Common myeloid progenitor, CD34-positive (primary cell): ENCODE measurements at regions not wholly inside any gene's neighbourhood (a gene's known extent, or its start where the extent isn't known, plus 50 kb on each side); places are given as distances from the start of the nearest gene placed in this dataset.

ENCODE experiments used
- CTCF ChIA-PET: fragments of 350-600 bp; sonication (Branson Sonifier 250); formaldehyde crosslinking; loops from one replicate; lab custom pipeline; 2021; ENCODE audit warnings: antibody characterized with exemption; lab: Charles Lee
- POLR2A ChIA-PET: fragments of 350-600 bp; sonication (Branson Sonifier 250); formaldehyde crosslinking; loops from one replicate; lab custom pipeline; 2021; ENCODE audit warnings: antibody characterized with exemption; lab: Charles Lee
- DNase-seq, 3 donors: peaks; one replicate each; pipeline versions ENCODE4 v3.0.0 to v3.0.0-alpha.2; 2013
- H3K27ac ChIP-seq, 2 experiments: 1 replicate in 1 of 2; 2 replicates in 1 of 2; pipeline ENCODE4 v1.7.0; 2013; ENCODE audit warnings: inconsistent platforms in 2 of 2, low read length in 2 of 2, mild to moderate bottlenecking in 2 of 2, low read depth in 1 of 2, moderate library complexity in 1 of 2; ENCODE audit not compliant: severe bottlenecking in 2 of 2, insufficient read depth in 1 of 2, poor library complexity in 1 of 2
- H3K27me3 ChIP-seq, 5 experiments: replicated peaks in 2 of 5; 1 replicate in 3 of 5; 2 replicates in 2 of 5; pipeline versions ENCODE4 v1.6.1 to v1.7.0; 2013; ENCODE audit warnings: low read length in 4 of 5, mild to moderate bottlenecking in 2 of 5, moderate library complexity in 2 of 5, inconsistent platforms in 1 of 5; ENCODE audit not compliant: insufficient read depth in 5 of 5, control insufficient read depth in 4 of 5
- H3K36me3 ChIP-seq, 4 experiments: 1 replicate in 2 of 4; 2 replicates in 2 of 4; pipeline versions ENCODE4 v1.6.1 to v1.7.0; 2013; ENCODE audit warnings: low read length in 3 of 4, control low read depth in 1 of 4, mild to moderate bottlenecking in 1 of 4; ENCODE audit not compliant: control insufficient read depth in 4 of 4, insufficient read depth in 4 of 4
- H3K4me1 ChIP-seq, 4 experiments: 1 replicate in 3 of 4; 2 replicates in 1 of 4; pipeline versions ENCODE4 v1.6.1 to v1.7.1; 2013; ENCODE audit warnings: low read length in 3 of 4, mild to moderate bottlenecking in 3 of 4, control low read depth in 1 of 4, inconsistent platforms in 1 of 4, moderate library complexity in 1 of 4; ENCODE audit not compliant: control insufficient read depth in 4 of 4, insufficient read depth in 4 of 4; ENCODE audit errors: control extremely low read depth in 1 of 4
- H3K4me3 ChIP-seq, 7 experiments: 1 replicate in 4 of 7; 2 replicates in 3 of 7; pipeline versions ENCODE4 v1.5.1 to v1.7.0; 2013; ENCODE audit warnings: mild to moderate bottlenecking in 7 of 7, low read length in 6 of 7, moderate library complexity in 6 of 7, inconsistent platforms in 2 of 7, low read depth in 2 of 7, control low read depth in 1 of 7; ENCODE audit not compliant: insufficient read depth in 4 of 7, control insufficient read depth in 1 of 7; ENCODE audit errors: extremely low read depth in 1 of 7
- H3K9me3 ChIP-seq, 5 experiments: 1 replicate in 4 of 5; 2 replicates in 1 of 5; pipeline versions ENCODE4 v1.6.1 to v1.7.1; 2013; ENCODE audit warnings: low read length in 4 of 5, mild to moderate bottlenecking in 2 of 5, inconsistent platforms in 1 of 5, low read depth in 1 of 5, moderate library complexity in 1 of 5; ENCODE audit not compliant: control insufficient read depth in 4 of 5, insufficient read depth in 2 of 5; ENCODE audit errors: control extremely low read depth in 1 of 5
- WGBS: methylation state at CpG from one replicate; pipeline ENCODE4 v1.1.5; 2013; ENCODE audit not compliant: insufficient coverage; 5-methylcytosine and 5-hydroxymethylcytosine counted together

- Histone ChIP-seq H3K36me3 (no peaks in the 10 kb centered on the region), H3K27ac (no peak overlapping the region), H3K4me3 (no peak overlapping the region), H3K27me3 (no peaks in the 10 kb centered on the region), H3K9me3 (peaks cover 0 to 2% (median 0%) of the 10 kb centered on the region in 5 experiments), H3K4me1 (no peaks in the 10 kb centered on the region)
- WGBS = 74% methylated on average over 4 of the region's 4 CpGs
- CTCF ChIA-PET = no interaction called here
- no peak for DNase-seq
- POLR2A ChIA-PET = no interaction called here
Measured at GRCh38 chr15:53110999-53111398, 320.9 kb upstream of the ONECUT1 start.

GRCh38 chr15:53108319-53108718 lies 318.2 kb upstream of the ONECUT1 start:
- no peaks in the 10 kb centered on the region for H3K4me1 ChIP-seq
- H3K27ac ChIP-seq = no peak overlapping the region
- POLR2A ChIA-PET = no interaction called here
- H3K4me3 ChIP-seq = no peak overlapping the region
- CTCF ChIA-PET = no interaction called here
- no peaks in the 10 kb centered on the region for H3K36me3 ChIP-seq
- no peak for DNase-seq
- WGBS = no CpG with 5 or more reads among the region's 2 CpGs
- no peaks in the 10 kb centered on the region for H3K9me3 ChIP-seq
- no peaks in the 10 kb centered on the region for H3K27me3 ChIP-seq

- Histone ChIP-seq H3K4me3 (no peak overlapping the region), H3K27ac (no peak overlapping the region), H3K27me3 (no peaks in the 10 kb centered on the region), H3K4me1 (no peaks in the 10 kb centered on the region), H3K9me3 (no peaks in the 10 kb centered on the region), H3K36me3 (no peaks in the 10 kb centered on the region)
- WGBS = no CpG with 5 or more reads among the region's 3 CpGs
- no peak for DNase-seq
- ChIA-PET CTCF (no interaction called here), POLR2A (no interaction called here)
Measured at GRCh38 chr15:53107855-53108254, 317.7 kb upstream of the ONECUT1 start.

- POLR2A ChIA-PET = no interaction called here
- H3K27ac ChIP-seq = no peak overlapping the region
- DNase-seq = no peak
- WGBS = 94% methylated on average over 6 of the region's 7 CpGs
- no peaks in the 10 kb centered on the region for H3K9me3 ChIP-seq
- CTCF ChIA-PET = interaction anchor here (1.2 kb wide), 1 partner anchor 23 kb away, joined by 3 read pairs; no protein-coding TSS in a partner anchor
- no peaks in the 10 kb centered on the region for H3K27me3 ChIP-seq
- H3K36me3 ChIP-seq = no peaks in the 10 kb centered on the region
- no peak overlapping the region for H3K4me3 ChIP-seq
- H3K4me1 ChIP-seq = no peaks in the 10 kb centered on the region
Measured at GRCh38 chr15:53106505-53107286, 316.6 kb upstream of the ONECUT1 start.

- whole genome bisulfite sequencing = 100% methylated on average over 1 of the region's 2 CpGs
- H3K4me3 ChIP-seq = no peak overlapping the region
- H3K36me3 ChIP-seq = no peaks in the 10 kb centered on the region
- ChIA-PET POLR2A (no interaction called here), CTCF (no interaction called here)
- H3K27me3 ChIP-seq = no peaks in the 10 kb centered on the region
- no peaks in the 10 kb centered on the region for H3K4me1 ChIP-seq
- no peak for DNase-seq
- peaks cover 0 to 4% (median 0%) of the 10 kb centered on the region in 5 experiments for H3K9me3 ChIP-seq
- H3K27ac ChIP-seq = no peak overlapping the region
Measured at GRCh38 chr15:53102483-53102882, 312.3 kb upstream of the ONECUT1 start.

GRCh38 chr15:53080484-53080883 lies 290.3 kb upstream of the ONECUT1 start:
- ChIA-PET POLR2A (no interaction called here), CTCF (no interaction called here)
- peaks cover 0 to 3% (median 0%) of the 10 kb centered on the region in 5 experiments for H3K9me3 ChIP-seq
- H3K4me3 ChIP-seq = no peak overlapping the region
- H3K4me1 ChIP-seq = no peaks in the 10 kb centered on the region
- H3K27me3 ChIP-seq = peaks cover 0 to 5% (median 3%) of the 10 kb centered on the region in 5 experiments
- DNase-seq = no peak
- H3K27ac ChIP-seq = no peak overlapping the region
- 56% methylated on average over 3 of the region's 3 CpGs for WGBS
- no peaks in the 10 kb centered on the region for H3K36me3 ChIP-seq

- ChIA-PET POLR2A (no interaction called here), CTCF (no interaction called here)
- Histone ChIP-seq H3K36me3 (no peaks in the 10 kb centered on the region), H3K4me1 (no peaks in the 10 kb centered on the region), H3K27me3 (peaks cover 0 to 4% (median 1%) of the 10 kb centered on the region in 5 experiments), H3K9me3 (peaks cover 0 to 3% (median 0%) of the 10 kb centered on the region in 5 experiments), H3K4me3 (no peak overlapping the region), H3K27ac (no peak overlapping the region)
- 100% methylated on average over 1 of the region's 3 CpGs for WGBS
- DNase-seq = no peak
Measured at GRCh38 chr15:53074221-53074620, 284.1 kb upstream of the ONECUT1 start.
